PC-9 (cell line): ENCODE measurements at regions not wholly inside any gene's neighbourhood (a gene's known extent, or its start where the extent isn't known, plus 50 kb on each side); places are given as distances from the start of the nearest gene placed in this dataset.

Experiments
- BruUV-seq: library from RNA; stranded (reverse); fragments of 400-500 nt; replicated peaks from 2 replicates; lab custom pipeline; 2021; lab: Mats Ljungman, UMichigan
- CTCF ChIA-PET: fragments of 300-600 bp; sonication (Branson Sonifier 250); formaldehyde crosslinking; loops from one replicate; lab custom pipeline; 2022; ENCODE audit warnings: antibody characterized with exemption; lab: Charles Lee
- POLR2A ChIA-PET: fragments of 300-600 bp; sonication (Branson Sonifier 250); formaldehyde crosslinking; loops from one replicate; lab custom pipeline; 2022; ENCODE audit warnings: antibody characterized with exemption; ENCODE audit not compliant: unreplicated experiment; lab: Charles Lee
- DNase-seq, 2 experiments: peaks; one replicate each; pipeline versions ENCODE4 v3.0.0 to v3.0.0-alpha.2; 2015 to 2022; ENCODE audit warnings: mixed read lengths in 1 of 2
- H2AFZ ChIP-seq: fragments of 200-600 bp; sonication (generic); 2 replicates; pipeline ENCODE4 v1.8.1; 2017; ENCODE audit warnings: antibody characterized with exemption
- H3F3A ChIP-seq: fragments of 200-600 bp; sonication (generic); 2 replicates; pipeline ENCODE4 v1.8.1; 2017; ENCODE audit warnings: antibody characterized with exemption, mild to moderate bottlenecking, low read depth; ENCODE audit not compliant: insufficient read depth
- H3K27ac ChIP-seq: fragments of 200-600 bp; sonication (generic); 2 replicates; pipeline ENCODE4 v1.6.1; 2016; ENCODE audit warnings: mixed run types
- H3K27me3 ChIP-seq: fragments of 200-600 bp; sonication (generic); 2 replicates; pipeline ENCODE4 v1.6.1; 2016; ENCODE audit warnings: low read depth, mixed run types; ENCODE audit not compliant: insufficient read depth
- H3K36me3 ChIP-seq: fragments of 200-600 bp; sonication (generic); 2 replicates; pipeline ENCODE4 v1.6.1; 2016; ENCODE audit warnings: low read depth, mixed run types
- H3K4me1 ChIP-seq: fragments of 200-600 bp; sonication (generic); replicated peaks from 2 replicates; pipeline ENCODE4 v1.6.1; 2016; ENCODE audit warnings: mixed run types; ENCODE audit not compliant: insufficient read depth
- H3K4me2 ChIP-seq: fragments of 200-600 bp; sonication (generic); 2 replicates; pipeline ENCODE4 v1.6.1; 2017; ENCODE audit warnings: mixed run types
- H3K4me3 ChIP-seq: fragments of 200-600 bp; sonication (generic); 2 replicates; pipeline ENCODE4 v1.6.1; 2016; ENCODE audit warnings: mixed run types
- H3K79me2 ChIP-seq: fragments of 200-600 bp; sonication (generic); 2 replicates; pipeline ENCODE4 v1.6.1; 2017; ENCODE audit warnings: low read depth, mixed run types
- H3K9me2 ChIP-seq: fragments of 200-600 bp; sonication (generic); 2 replicates; pipeline ENCODE4 v1.8.1; 2017; ENCODE audit warnings: mild to moderate bottlenecking; ENCODE audit not compliant: insufficient read depth
- H3K9me3 ChIP-seq: fragments of 200-600 bp; sonication (generic); 2 replicates; pipeline ENCODE4 v1.8.1; 2016; ENCODE audit warnings: low read depth; ENCODE audit not compliant: insufficient read depth
- H4K20me1 ChIP-seq: fragments of 200-600 bp; sonication (generic); 2 replicates; pipeline ENCODE4 v1.8.1; 2017; ENCODE audit not compliant: insufficient read depth
- CTCF ChIP-seq: fragments of 200-600 bp; sonication (generic); conservative IDR thresholded peaks from 2 replicates; pipeline ENCODE4 v1.6.1; 2017; ENCODE audit warnings: mixed run types, antibody characterized with exemption, mild to moderate bottlenecking, moderate library complexity
- EZH2 ChIP-seq: fragments of 200-600 bp; sonication (generic); IDR thresholded peaks from 2 replicates; pipeline ENCODE4 v1.8.0; 2017; ENCODE audit warnings: antibody characterized with exemption, low read depth
- intact Hi-C: fragments of 100-400 bp; cut with micrococcal nuclease; formaldehyde crosslinking; loops from one replicate; pipeline ENCODE4 v1.10.0; 2022; ENCODE audit not compliant: unreplicated experiment

DNA sequence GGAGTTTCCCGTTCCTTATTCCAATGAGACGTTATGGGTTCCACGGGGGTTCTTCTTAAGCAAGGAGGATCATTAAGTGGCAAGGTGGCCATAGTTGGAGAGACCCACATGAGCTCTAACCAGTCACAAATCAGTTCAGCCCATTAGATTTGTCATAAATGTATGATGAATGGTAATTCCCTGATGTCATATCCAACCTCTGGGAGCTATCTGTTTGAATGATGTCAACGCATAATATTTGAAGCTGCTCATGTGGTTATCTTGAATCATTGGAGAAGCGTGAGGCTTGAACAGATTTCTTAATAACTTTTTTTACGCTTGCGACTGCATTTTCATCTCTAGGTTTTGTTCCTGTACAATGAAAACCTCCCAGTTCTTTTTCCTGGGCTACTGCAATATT, 270.4 kb upstream of the EEF2KMT start:
- Histone ChIP-seq H3K9me3 (no peaks in the 10 kb centered on the region), H3K4me1 (no peaks in the 10 kb centered on the region), H3K27ac (no peak overlapping the region), H3K4me2 (no peak overlapping the region), H3K79me2 (no peaks in the 10 kb centered on the region), H3K36me3 (no peaks in the 10 kb centered on the region), H3K9me2 (no peaks in the 10 kb centered on the region), H2AFZ (no peak overlapping the region), H3F3A (no peaks in the 10 kb centered on the region), H3K27me3 (peaks cover 90% of the 10 kb centered on the region), H4K20me1 (no peaks in the 10 kb centered on the region), H3K4me3 (no peak overlapping the region)
- ChIA-PET POLR2A (interaction anchor here (0.7 kb wide), 1 partner anchor 1471 kb away, joined by 4 read pairs; no protein-coding TSS in a partner anchor), CTCF (no interaction called here)
- intact Hi-C loops: no loop called here
- TF ChIP-seq CTCF: no peak
- TF ChIP-seq EZH2: no peak
- DNase-seq: no peak
- no TSS peak for BruUV-seq

- ChIA-PET POLR2A (no interaction called here), CTCF (no interaction called here)
- no peaks in the 10 kb centered on the region for H3K9me3 ChIP-seq
- TF ChIP-seq EZH2 (no peak), CTCF (no peak)
- intact Hi-C loops: no loop called here
- no peak overlapping the region for H3K4me3 ChIP-seq
- no peaks in the 10 kb centered on the region for H3F3A ChIP-seq
- no peaks in the 10 kb centered on the region for H3K79me2 ChIP-seq
- no peak overlapping the region for H2AFZ ChIP-seq
- no TSS peak for BruUV-seq
- no peak overlapping the region for H3K4me2 ChIP-seq
- H3K36me3 ChIP-seq: no peaks in the 10 kb centered on the region
- H3K27ac ChIP-seq: no peak overlapping the region
- H3K4me1 ChIP-seq: no peaks in the 10 kb centered on the region
- peaks cover 89% of the 10 kb centered on the region for H3K27me3 ChIP-seq
- no peaks in the 10 kb centered on the region for H3K9me2 ChIP-seq
- no peaks in the 10 kb centered on the region for H4K20me1 ChIP-seq
- no peak for DNase-seq
Observed at GRCh38 chr16:5366126-5366525, 268.5 kb upstream of the EEF2KMT start.

DNA sequence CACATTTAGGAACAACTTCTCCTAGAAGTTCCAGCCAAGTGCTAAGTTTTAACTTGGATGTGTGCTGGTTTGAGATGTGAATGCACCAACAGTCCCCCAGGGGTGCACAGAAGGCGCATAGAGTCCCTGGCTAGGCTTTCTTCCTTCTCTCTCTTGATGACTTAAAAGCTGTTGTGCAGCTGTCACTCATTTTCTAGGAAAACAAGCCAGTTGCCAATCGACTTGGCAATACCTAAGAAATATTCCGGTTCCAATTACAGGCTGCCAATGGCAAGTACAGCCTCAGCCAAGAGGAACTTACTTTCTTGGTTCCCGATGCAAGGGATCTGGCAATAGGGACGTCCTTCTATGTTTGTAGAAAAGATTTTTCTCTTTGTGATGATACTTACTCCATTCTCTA, 266.6 kb upstream of the EEF2KMT start:
- intact Hi-C loops: no loop called here
- Histone ChIP-seq H2AFZ (no peak overlapping the region), H3K9me2 (no peaks in the 10 kb centered on the region), H3K36me3 (no peaks in the 10 kb centered on the region), H3K9me3 (no peaks in the 10 kb centered on the region), H3K79me2 (no peaks in the 10 kb centered on the region), H3K27ac (no peak overlapping the region), H3K4me1 (no peaks in the 10 kb centered on the region), H3F3A (no peaks in the 10 kb centered on the region), H3K4me2 (no peak overlapping the region), H4K20me1 (no peaks in the 10 kb centered on the region), H3K4me3 (no peak overlapping the region), H3K27me3 (peaks cover 89% of the 10 kb centered on the region)
- no peak for DNase-seq
- TF ChIP-seq EZH2 (no peak), CTCF (no peak)
- ChIA-PET POLR2A (no interaction called here), CTCF (no interaction called here)
- no TSS peak for BruUV-seq
